K562 (cell line): ENCODE measurements at regions not wholly inside any gene's neighbourhood (a gene's known extent, or its start where the extent isn't known, plus 50 kb on each side); places are given as distances from the start of the nearest gene placed in this dataset.

Source experiments
- ATAC-seq: fragments of 200-7000 bp; cut with Tn5 transposase; 3 replicates; pipeline ENCODE4 v1.9.1; 2020; ENCODE audit warnings: moderate library complexity
- BruUV-seq: library from RNA; stranded (reverse); fragments of 400-500 nt; replicated peaks from 2 replicates; lab custom pipeline; 2021; lab: Mats Ljungman, UMichigan
- CTCF ChIA-PET: fragments of 300-600 bp; formaldehyde crosslinking; extraction: SDS; loops from one replicate; lab custom pipeline; 2021; ENCODE audit warnings: low intra/inter-chr PET ratio; lab: Yijun Ruan, JAX
- POLR2A ChIA-PET: fragments of 300-600, 350-650 bp; sonication (Branson Sonifier 250); formaldehyde crosslinking; extraction: SDS; loops from one replicate; lab custom pipeline; 2021; ENCODE audit warnings: antibody characterized with exemption, inconsistent platforms; lab: Yijun Ruan, JAX
- DNase-seq, 4 experiments: peaks; one replicate each; pipeline versions ENCODE4 v3.0.0 to v3.0.0-alpha.2; 2011 to 2018; ENCODE audit warnings: low spot score in 3 of 4, mixed read lengths in 3 of 4; ENCODE audit errors: extremely low read depth in 1 of 4
- FAIRE-seq: peaks from 2 replicates; lab custom pipeline; 2011; peaks lifted over from hg19 to GRCh38; lab: Jason Lieb, UNC
- H2AFZ ChIP-seq: 2 replicates; pipeline ENCODE4 v1.6.0; 2011; ENCODE audit warnings: low read depth, low read length, control low read depth, inconsistent platforms
- H3K27ac ChIP-seq: fragments of 200-600 bp; 3 replicates; pipeline ENCODE4 v1.8.0; 2011; ENCODE audit warnings: low read depth, mild to moderate bottlenecking, control low read depth, inconsistent platforms, low read length, moderate library complexity, mixed read lengths; ENCODE audit errors: extremely low read depth
- H3K27me3 ChIP-seq, 2 experiments: fragments of 300-600 bp in 1 of 2; 2 replicates in 1 of 2; 3 replicates in 1 of 2; pipeline versions ENCODE4 v1.6.0 to v1.8.0; 2011; ENCODE audit warnings: inconsistent platforms in 2 of 2, low read length in 2 of 2, mild to moderate bottlenecking in 1 of 2, mixed read lengths in 1 of 2, moderate library complexity in 1 of 2; ENCODE audit not compliant: control insufficient read depth in 2 of 2, insufficient read depth in 2 of 2
- H3K36me3 ChIP-seq: fragments of 300-600 bp; 3 replicates; pipeline ENCODE4 v1.8.0; 2011; ENCODE audit warnings: mild to moderate bottlenecking, low read length, inconsistent platforms; ENCODE audit not compliant: control insufficient read depth, insufficient read depth
- H3K4me1 ChIP-seq, 2 experiments: fragments of 200-600 bp in 1 of 2; replicated peaks in 1 of 2; 2 replicates in 1 of 2; 3 replicates in 1 of 2; pipeline versions ENCODE4 v1.5.1 to v1.8.0; 2011; ENCODE audit warnings: inconsistent platforms in 2 of 2, low read length in 2 of 2, mild to moderate bottlenecking in 1 of 2, mixed read lengths in 1 of 2, moderate library complexity in 1 of 2; ENCODE audit not compliant: control insufficient read depth in 2 of 2, insufficient read depth in 2 of 2
- H3K4me2 ChIP-seq: 2 replicates; pipeline ENCODE4 v1.6.1; 2011; ENCODE audit warnings: low read length, control low read depth, inconsistent platforms, mixed read lengths; ENCODE audit not compliant: insufficient read depth
- H3K4me3 ChIP-seq: fragments of 200-600 bp; sonication (generic), shearing (Covaris generic); 2 replicates; pipeline ENCODE4 v1.5.1; 2016; ENCODE audit warnings: control low read depth, inconsistent platforms
- H3K79me2 ChIP-seq: fragments of 200-600 bp; 3 replicates; pipeline ENCODE4 v1.8.0; 2011; ENCODE audit warnings: low read length, inconsistent platforms; ENCODE audit not compliant: control insufficient read depth, insufficient read depth
- H3K9ac ChIP-seq, 2 experiments: 2 replicates each; pipeline versions ENCODE4 v1.6.0 to v1.6.1; 2011; ENCODE audit warnings: low read depth in 2 of 2, low read length in 2 of 2, control low read depth in 1 of 2, inconsistent platforms in 1 of 2, mild to moderate bottlenecking in 1 of 2, mixed read lengths in 1 of 2; ENCODE audit not compliant: insufficient read depth in 1 of 2
- H3K9me1 ChIP-seq: one replicate; pipeline ENCODE4 v1.6.0; 2011; ENCODE audit warnings: inconsistent platforms, mild to moderate bottlenecking, low read length, moderate library complexity; ENCODE audit not compliant: control insufficient read depth, insufficient read depth
- H3K9me3 ChIP-seq: replicated peaks from 2 replicates; pipeline ENCODE4 v1.5.1; 2011; ENCODE audit warnings: low read depth, low read length, inconsistent platforms; ENCODE audit not compliant: control insufficient read depth, insufficient read depth
- H4K20me1 ChIP-seq: replicated peaks from 2 replicates; pipeline ENCODE4 v1.6.1; 2011; ENCODE audit warnings: low read length, inconsistent platforms, mixed read lengths; ENCODE audit not compliant: control insufficient read depth, insufficient read depth
- MECOM ChIP-seq: fragments of 250-450 bp; sonication (Bioruptor Pico); IDR thresholded peaks from 2 replicates; pipeline ENCODE4 v1.8.0; 2022; ENCODE audit warnings: inconsistent platforms
- RBM15 ChIP-seq: fragments of 200-400 bp; formaldehyde crosslinking; IDR thresholded peaks from 2 replicates; pipeline ENCODE4 v1.6.1; 2018; ENCODE audit warnings: mild to moderate bottlenecking, low read length, moderate library complexity; ENCODE audit not compliant: insufficient read depth
- TBL1XR1 ChIP-seq, 2 experiments: IDR thresholded peaks; 2 replicates each; pipeline ENCODE4 v1.6.1; 2012; ENCODE audit warnings: improper control_type of control experiment in 2 of 2, low read length in 2 of 2, mild to moderate bottlenecking in 1 of 2
- TEAD2 ChIP-seq: fragments of 450-650 bp; IDR thresholded peaks from 2 replicates; pipeline ENCODE4 v1.6.1; 2016; ENCODE audit warnings: missing genetic modification characterization, control low read depth, missing compliant biosample characterization
- VEZF1 ChIP-seq: fragments of 200-800 bp; sonication (Bioruptor generic); IDR thresholded peaks from 2 replicates; pipeline ENCODE4 v1.6.1; 2017; ENCODE audit warnings: missing genetic modification characterization, missing compliant biosample characterization
- ZNF239 ChIP-seq: fragments of 250-450 bp; sonication (Bioruptor Pico); IDR thresholded peaks from 2 replicates; pipeline ENCODE4 v1.4.0; 2020; ENCODE audit warnings: mild to moderate bottlenecking
- ZNF253 ChIP-seq: fragments of 250-450 bp; sonication (Bioruptor Pico); conservative IDR thresholded peaks from 2 replicates; pipeline ENCODE4 v1.6.1; 2021; ENCODE audit warnings: mild to moderate bottlenecking
- ZNF766 ChIP-seq: fragments of 200-800 bp; sonication (Bioruptor generic); conservative IDR thresholded peaks from 2 replicates; pipeline ENCODE4 v1.6.1; 2016; ENCODE audit warnings: missing genetic modification characterization, missing compliant biosample characterization
- WGBS: fragments of 100-300 bp; shearing (Covaris generic); methylation state at CpG from one replicate; pipeline ENCODE4 v1.1.6; 2016; ENCODE audit warnings: low coverage, mixed read lengths; ENCODE audit not compliant: insufficient coverage; ENCODE audit errors: missing lambda C conversion rate; 5-methylcytosine and 5-hydroxymethylcytosine counted together
- in situ Hi-C: fragments of 300-500 bp; cut with MboI; formaldehyde crosslinking; loops from 4 replicates; pipeline ENCODE4 v1.15.0; 2018; ENCODE audit warnings: inconsistent platforms, mixed read lengths
- intact Hi-C: fragments of 100-400 bp; cut with micrococcal nuclease; formaldehyde crosslinking; loops from 2 replicates; pipeline ENCODE4 v1.14.2; 2022

- intact Hi-C loops: no loop called here
- H3K79me2 ChIP-seq: no peaks in the 10 kb centered on the region
- ChIA-PET POLR2A (no interaction called here), CTCF (no interaction called here)
- H3K4me2 ChIP-seq: no peak overlapping the region
- H4K20me1 ChIP-seq: no peaks in the 10 kb centered on the region
- H3K9me3 ChIP-seq: 0 out of 2 replicates have a peak, but pooled peaks cover 1% of the 10 kb centered on the region
- H3K9me1 ChIP-seq: no peaks in the 10 kb centered on the region
- no peak for DNase-seq
- no peaks in the 10 kb centered on the region for H3K36me3 ChIP-seq
- 0% methylated on average over 3 of the region's 3 CpGs for WGBS
- H3K4me1 ChIP-seq: no peaks in the 10 kb centered on the region
- no TSS peak for BruUV-seq
- no peaks in the 10 kb centered on the region for H3K27me3 ChIP-seq
- no peak for TF ChIP-seq TBL1XR1 (IDR thresholded peaks at IDR 0.05; ENCODE audit: low read length in 2 of 2)
- in situ Hi-C loops: no loop called here
- H2AFZ ChIP-seq: no peak overlapping the region
- no peak for FAIRE-seq
- no peak overlapping the region for H3K9ac ChIP-seq
- no peak overlapping the region for H3K4me3 ChIP-seq
- no peak overlapping the region for H3K27ac ChIP-seq
- ATAC-seq: no peak
These were observed 1158.7 kb downstream of the DTWD2 start for GRCh38 chr5:117829646-117830045.

- intact Hi-C loops (no loop called here), in situ Hi-C loops (no loop called here)
- Histone ChIP-seq H3K9ac (no peak overlapping the region), H3K9me3 (no peaks in the 10 kb centered on the region), H3K9me1 (no peaks in the 10 kb centered on the region), H3K79me2 (no peaks in the 10 kb centered on the region), H3K27ac (no peak overlapping the region), H2AFZ (no peak overlapping the region), H3K36me3 (no peaks in the 10 kb centered on the region), H4K20me1 (no peaks in the 10 kb centered on the region), H3K4me1 (no peaks in the 10 kb centered on the region), H3K4me2 (no peak overlapping the region), H3K27me3 (no peaks in the 10 kb centered on the region), H3K4me3 (no peak overlapping the region)
- TF ChIP-seq TEAD2 (tag) (no peak), VEZF1 (CRISPR knock-in tag) (no peak), ZNF766 (CRISPR knock-in tag) (no peak), ZNF253 (CRISPR knock-in tag) (no peak), ZNF239 (CRISPR knock-in tag) (no peak), RBM15 (no peak), MECOM (no peak)
- ATAC-seq (no peak), DNase-seq (no peak), FAIRE-seq (no peak)
- CTCF ChIA-PET: no interaction called here
- BruUV-seq: no TSS peak
- WGBS: 0% methylated on average over 2 of the region's 2 CpGs
- POLR2A ChIA-PET: no interaction called here
These were observed 1174.5 kb downstream of the DTWD2 start for GRCh38 chr5:117813850-117814249.
